HepG2 (cell line): ENCODE measurements at regions not wholly inside any gene's neighbourhood (a gene's known extent, or its start where the extent isn't known, plus 50 kb on each side); places are given as distances from the start of the nearest gene placed in this dataset.

Experiments
- ATAC-seq: fragments of 200-7000 bp; cut with Tn5 transposase; 3 replicates; pipeline ENCODE4 v1.9.1; 2020; ENCODE audit warnings: mild to moderate bottlenecking, moderate library complexity
- BruUV-seq: library from RNA; stranded (reverse); fragments of 400-500 nt; replicated peaks from 2 replicates; lab custom pipeline; 2021; lab: Mats Ljungman, UMichigan
- CTCF ChIA-PET: fragments of 300-600 bp; formaldehyde crosslinking; extraction: SDS; loops from one replicate; lab custom pipeline; 2021; ENCODE audit warnings: low total read pairs, inconsistent platforms, low intra/inter-chr PET ratio; lab: Yijun Ruan, JAX
- POLR2A ChIA-PET: fragments of 350-600 bp; sonication (Branson Sonifier 250); formaldehyde crosslinking; loops from one replicate; lab custom pipeline; 2020; ENCODE audit warnings: antibody characterized with exemption, inconsistent platforms; lab: Yijun Ruan, JAX
- DNase-seq: peaks from one replicate; pipeline ENCODE4 v3.0.0-alpha.2; 2015; ENCODE audit warnings: low spot score
- FAIRE-seq: peaks from 3 replicates; lab custom pipeline; 2011; peaks lifted over from hg19 to GRCh38; lab: Jason Lieb, UNC
- H2AFZ ChIP-seq: one replicate; pipeline ENCODE4 v1.6.1; 2011; ENCODE audit warnings: low read length, inconsistent platforms
- H3K27ac ChIP-seq: fragments of 300-600 bp; 3 replicates; pipeline ENCODE4 v1.8.0; 2011; ENCODE audit warnings: mixed run types, mild to moderate bottlenecking, mixed read lengths, low read length, inconsistent platforms; ENCODE audit not compliant: insufficient read depth; ENCODE audit errors: extremely low read length
- H3K27me3 ChIP-seq, 2 experiments: fragments of 200-600 bp in 1 of 2; 2 replicates in 1 of 2; 3 replicates in 1 of 2; pipeline versions ENCODE4 v1.6.0 to v1.8.0; 2011; ENCODE audit warnings: low read length in 2 of 2, mild to moderate bottlenecking in 2 of 2, moderate library complexity in 2 of 2, inconsistent platforms in 1 of 2; ENCODE audit not compliant: insufficient read depth in 2 of 2, control insufficient read depth in 1 of 2
- H3K36me3 ChIP-seq, 2 experiments: fragments of 200-600 bp in 1 of 2; replicated peaks in 1 of 2; 2 replicates in 1 of 2; 3 replicates in 1 of 2; pipeline versions ENCODE4 v1.5.1 to v1.8.0; 2011; ENCODE audit warnings: low read length in 2 of 2, inconsistent platforms in 1 of 2; ENCODE audit not compliant: insufficient read depth in 2 of 2, control insufficient read depth in 1 of 2
- H3K4me1 ChIP-seq: 2 replicates; pipeline ENCODE4 v1.5.1; 2012; ENCODE audit warnings: low read length, inconsistent platforms; ENCODE audit not compliant: insufficient read depth
- H3K4me2 ChIP-seq: 2 replicates; pipeline ENCODE4 v1.6.0; 2011; ENCODE audit warnings: low read depth, low read length, inconsistent platforms
- H3K4me3 ChIP-seq, 3 experiments: fragments of 200-600 bp in 1 of 3; sonication (generic), shearing (Covaris generic) in 1 of 3; replicated peaks in 1 of 3; 2 replicates each; pipeline ENCODE4 v1.5.1; 2011 to 2016; ENCODE audit warnings: low read length in 3 of 3, inconsistent platforms in 2 of 3, low read depth in 2 of 3, mild to moderate bottlenecking in 2 of 3, control low read depth in 1 of 3, mixed read lengths in 1 of 3; ENCODE audit not compliant: insufficient read depth in 1 of 3
- H3K79me2 ChIP-seq: one replicate; pipeline ENCODE4 v1.6.1; 2011; ENCODE audit warnings: low read length, inconsistent platforms; ENCODE audit not compliant: insufficient read depth
- H3K9ac ChIP-seq: 2 replicates; pipeline ENCODE4 v1.6.0; 2011; ENCODE audit warnings: mild to moderate bottlenecking, low read depth, low read length, inconsistent platforms; ENCODE audit not compliant: insufficient read depth
- H3K9me3 ChIP-seq: 2 replicates; pipeline ENCODE4 v1.5.1; 2012; ENCODE audit warnings: mild to moderate bottlenecking, low read length
- H4K20me1 ChIP-seq: 2 replicates; pipeline ENCODE4 v1.6.0; 2011; ENCODE audit warnings: inconsistent platforms, mild to moderate bottlenecking, low read length, moderate library complexity; ENCODE audit not compliant: insufficient read depth
- CREB3 ChIP-seq: sonication (generic); formaldehyde crosslinking; IDR thresholded peaks from 2 replicates; pipeline ENCODE4 v1.5.0; 2020; ENCODE audit warnings: missing genetic modification reagents
- GTF2F1 ChIP-seq: fragments of 150-350 bp; IDR thresholded peaks from 2 replicates; pipeline ENCODE4 v1.6.1; 2014; ENCODE audit warnings: low read length
- HNF4G ChIP-seq, 2 experiments: sonication (generic) in 1 of 2; formaldehyde crosslinking in 1 of 2; IDR thresholded peaks; 2 replicates each; pipeline versions ENCODE4 v1.4.0 to v1.6.1; 2011 to 2020; ENCODE audit warnings: borderline replicate concordance in 2 of 2, low read depth in 2 of 2, mild to moderate bottlenecking in 2 of 2, low read length in 1 of 2, missing genetic modification reagents in 1 of 2, moderate library complexity in 1 of 2
- JUND ChIP-seq: sonication (generic); formaldehyde crosslinking; IDR thresholded peaks from 2 replicates; pipeline ENCODE4 v1.8.0; 2022; ENCODE audit warnings: mild to moderate bottlenecking, missing genetic modification reagents
- MLX ChIP-seq: IDR thresholded peaks from 2 replicates; pipeline ENCODE4 v1.6.1; 2016
- PCBP2 ChIP-seq: fragments of 200-400 bp; formaldehyde crosslinking; optimal IDR thresholded peaks from 2 replicates; pipeline ENCODE3; 2018; ENCODE audit warnings: low read length, low read depth; ENCODE audit not compliant: poor library complexity, severe bottlenecking
- SKI ChIP-seq: fragments of 450-650 bp; IDR thresholded peaks from one replicate; pipeline ENCODE4 v1.6.1; 2018; ENCODE audit warnings: mild to moderate bottlenecking; ENCODE audit not compliant: partially characterized antibody
- ZBTB21 ChIP-seq: sonication (generic); formaldehyde crosslinking; IDR thresholded peaks from 2 replicates; pipeline ENCODE4 v1.4.0; 2020; ENCODE audit warnings: missing genetic modification reagents
- ZFP41 ChIP-seq: sonication (generic); formaldehyde crosslinking; IDR thresholded peaks from 2 replicates; pipeline ENCODE4 v1.4.0; 2020; ENCODE audit warnings: mild to moderate bottlenecking, missing genetic modification reagents, borderline replicate concordance
- ZNF253 ChIP-seq: sonication (generic); formaldehyde crosslinking; IDR thresholded peaks from 2 replicates; pipeline ENCODE4 v1.8.0; 2022; ENCODE audit warnings: mild to moderate bottlenecking, missing genetic modification reagents, borderline replicate concordance
- ZNF552 ChIP-seq: sonication (generic); formaldehyde crosslinking; IDR thresholded peaks from 2 replicates; pipeline ENCODE4 v1.9.0; 2022; ENCODE audit warnings: missing genetic modification reagents, mild to moderate bottlenecking, borderline replicate concordance
- WGBS: methylation state at CpG from one replicate; pipeline ENCODE4 v1.1.6; 2017; ENCODE audit warnings: low lambda C conversion rate; 5-methylcytosine and 5-hydroxymethylcytosine counted together
- in situ Hi-C: cut with HindIII; loops from 2 replicates; pipeline ENCODE4 v1.10.0; 2017; ENCODE audit warnings: low pct_unique_long_range_greater_than_20kb; ENCODE audit not compliant: extremely low pct_ligation_motif_present
- intact Hi-C: fragments of 100-400 bp; cut with micrococcal nuclease; formaldehyde crosslinking; loops from one replicate; pipeline ENCODE4 v1.10.0; 2022; ENCODE audit not compliant: unreplicated experiment

GRCh38 chr5:92561411-92561959 is 1019.5 kb downstream of the NR2F1-AS1 start:
- Histone ChIP-seq H3K4me2 (no peak overlapping the region), H3K9me3 (no peaks in the 10 kb centered on the region), H3K27ac (no peak overlapping the region), H4K20me1 (no peaks in the 10 kb centered on the region), H3K79me2 (no peaks in the 10 kb centered on the region), H3K9ac (no peak overlapping the region), H3K27me3 (no peaks in the 10 kb centered on the region), H2AFZ (no peak overlapping the region), H3K4me1 (no peaks in the 10 kb centered on the region)
- POLR2A ChIA-PET = no interaction called here
- ATAC-seq = no peak
- no TSS peak for BruUV-seq
- intact Hi-C loops = no loop called here
- CTCF ChIA-PET = no interaction called here
- no peak for FAIRE-seq
- TF ChIP-seq HNF4G (IDR thresholded peaks at IDR 0.05; ENCODE audit: borderline replicate concordance, low read depth, low read length) (no peak), HNF4G (CRISPR knock-in tag; IDR thresholded peaks at IDR 0.05; ENCODE audit: borderline replicate concordance, low read depth) (no peak), SKI (no peak), ZFP41 (CRISPR knock-in tag) (no peak), GTF2F1 (no peak), CREB3 (CRISPR knock-in tag) (no peak), MLX (no peak), ZNF552 (CRISPR knock-in tag) (no peak), JUND (CRISPR knock-in tag) (no peak), ZBTB21 (CRISPR knock-in tag) (no peak), PCBP2 (no peak), ZNF253 (CRISPR knock-in tag) (no peak)
- TF ChIP-seq, all 625 proteins: peak for 0
- H3K4me3 ChIP-seq = no peak overlapping the region
- in situ Hi-C loops = no loop called here
- DNase-seq = no peak
- H3K36me3 ChIP-seq = no peaks in the 10 kb centered on the region
- whole genome bisulfite sequencing = 3% methylated on average over 1 of the region's 1 CpG
